Astrocyte of the spinal cord (primary cell): ENCODE measurements at regions not wholly inside any gene's neighbourhood (a gene's known extent, or its start where the extent isn't known, plus 50 kb on each side); places are given as distances from the start of the nearest gene placed in this dataset.
"Not testable (repeated sequence)": the region's sequence is repeated elsewhere in the genome, so short reads cannot be mapped to it uniquely, and the experiment has no call there.

Experiments
- DNase-seq: peaks from one replicate; pipeline ENCODE4 v3.0.0; 2011; ENCODE audit warnings: low read depth, low spot score
- H3K4me3 ChIP-seq: 2 replicates; pipeline ENCODE4 v1.5.1; 2011; ENCODE audit warnings: low read depth, mild to moderate bottlenecking, low read length, moderate library complexity
- in situ Hi-C: cut with HindIII; loops from 2 replicates; pipeline ENCODE4 v1.10.0; 2017; ENCODE audit warnings: low sequenced_read_pairs
- TF ChIP-seq, protein P1 (sequence below): IDR thresholded peaks from 2 replicates; pipeline ENCODE4 v1.5.1; 2012; ENCODE audit warnings: low read depth, mild to moderate bottlenecking, low read length, inconsistent platforms

DNA sequence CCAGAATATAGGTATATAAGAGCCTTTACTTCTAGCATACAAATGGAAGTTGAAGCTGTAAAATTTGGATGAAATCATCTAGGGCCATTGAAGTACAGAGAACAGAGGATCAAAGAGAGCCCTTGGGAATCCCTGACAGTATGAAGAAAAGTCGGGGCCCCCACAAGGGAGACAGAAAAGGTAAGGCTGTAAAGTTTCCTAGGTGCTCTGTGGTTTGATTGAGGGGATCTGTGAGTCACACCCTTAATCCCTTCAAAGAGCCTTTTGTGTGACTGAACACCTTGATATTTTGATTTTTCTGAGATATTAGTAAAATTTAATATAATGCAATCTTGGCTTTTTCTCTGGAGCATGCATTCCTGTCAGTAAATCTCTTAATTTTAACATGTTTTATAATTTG lies 961.7 kb upstream of the TMEFF2 start:
- in situ Hi-C loops = no loop called here
- DNase-seq = no peak
- TF ChIP-seq, protein P1, sequence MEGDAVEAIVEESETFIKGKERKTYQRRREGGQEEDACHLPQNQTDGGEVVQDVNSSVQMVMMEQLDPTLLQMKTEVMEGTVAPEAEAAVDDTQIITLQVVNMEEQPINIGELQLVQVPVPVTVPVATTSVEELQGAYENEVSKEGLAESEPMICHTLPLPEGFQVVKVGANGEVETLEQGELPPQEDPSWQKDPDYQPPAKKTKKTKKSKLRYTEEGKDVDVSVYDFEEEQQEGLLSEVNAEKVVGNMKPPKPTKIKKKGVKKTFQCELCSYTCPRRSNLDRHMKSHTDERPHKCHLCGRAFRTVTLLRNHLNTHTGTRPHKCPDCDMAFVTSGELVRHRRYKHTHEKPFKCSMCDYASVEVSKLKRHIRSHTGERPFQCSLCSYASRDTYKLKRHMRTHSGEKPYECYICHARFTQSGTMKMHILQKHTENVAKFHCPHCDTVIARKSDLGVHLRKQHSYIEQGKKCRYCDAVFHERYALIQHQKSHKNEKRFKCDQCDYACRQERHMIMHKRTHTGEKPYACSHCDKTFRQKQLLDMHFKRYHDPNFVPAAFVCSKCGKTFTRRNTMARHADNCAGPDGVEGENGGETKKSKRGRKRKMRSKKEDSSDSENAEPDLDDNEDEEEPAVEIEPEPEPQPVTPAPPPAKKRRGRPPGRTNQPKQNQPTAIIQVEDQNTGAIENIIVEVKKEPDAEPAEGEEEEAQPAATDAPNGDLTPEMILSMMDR = no peak
- H3K4me3 ChIP-seq = no peak overlapping the region

DNA sequence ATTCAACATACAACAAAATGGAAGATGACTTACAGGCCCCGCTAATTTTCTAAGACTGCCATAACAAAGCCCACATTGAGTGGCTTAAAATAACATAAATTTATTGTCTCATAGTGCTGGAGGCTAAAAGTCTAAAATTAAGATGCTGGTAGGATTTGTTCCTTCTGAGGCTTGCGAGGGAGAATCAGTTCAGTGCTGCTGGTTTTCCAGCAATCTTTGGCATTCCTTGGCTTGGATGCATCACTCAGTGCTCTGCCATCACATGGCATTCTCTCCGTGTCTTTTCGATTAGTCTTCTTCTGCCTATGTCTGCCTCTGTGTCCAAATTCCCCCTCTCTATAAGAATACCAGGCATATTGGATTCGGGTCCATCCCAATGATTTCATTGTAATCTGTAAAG lies 959.3 kb upstream of the TMEFF2 start:
- in situ Hi-C loops = no loop called here
- TF ChIP-seq, protein P1 = no peak
- DNase-seq = no peak
- no peak overlapping the region for H3K4me3 ChIP-seq

DNA sequence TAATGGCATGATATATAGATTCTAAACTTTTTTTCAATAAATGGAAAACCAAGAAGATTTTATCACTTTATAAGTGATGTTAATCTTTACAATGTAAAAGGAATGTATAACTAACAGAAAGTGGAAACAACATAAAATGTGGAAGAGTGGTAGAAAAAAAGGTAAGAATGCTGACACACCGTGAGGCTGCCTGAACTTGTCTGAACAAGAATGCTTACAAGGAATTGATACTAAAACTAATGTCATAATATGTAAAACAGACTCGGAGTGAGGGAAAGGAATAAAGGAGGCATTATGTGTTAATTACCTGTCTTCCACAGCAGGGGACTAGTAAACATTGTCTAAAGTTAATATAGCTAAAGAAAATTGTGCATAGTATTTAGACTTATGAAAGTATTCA lies 958.8 kb upstream of the TMEFF2 start:
- TF ChIP-seq, protein P1 = no peak
- H3K4me3 ChIP-seq = no peak overlapping the region
- in situ Hi-C loops = no loop called here
- no peak for DNase-seq

DNA sequence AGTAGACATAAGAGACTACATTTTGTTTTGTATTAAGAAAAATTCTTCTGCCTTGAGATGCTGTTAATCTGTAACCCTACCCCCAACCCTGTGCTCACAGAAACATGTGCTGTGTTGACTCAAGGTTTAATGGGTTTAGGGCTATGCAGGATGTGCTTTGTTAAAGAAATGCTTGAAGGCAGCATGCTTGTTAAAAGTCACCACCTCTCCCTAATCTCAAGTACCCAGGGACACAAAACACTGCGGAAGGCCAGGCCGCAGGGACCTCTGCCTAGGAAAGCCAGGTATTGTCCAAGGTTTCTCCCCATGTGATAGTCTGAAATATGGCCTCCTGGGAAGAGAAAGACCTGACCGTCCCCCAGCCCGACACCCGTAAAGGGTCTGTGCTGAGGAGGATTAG lies 947.7 kb upstream of the TMEFF2 start:
- DNase-seq, in situ Hi-C loops, H3K4me3 ChIP-seq: not testable (repeated sequence)

DNA sequence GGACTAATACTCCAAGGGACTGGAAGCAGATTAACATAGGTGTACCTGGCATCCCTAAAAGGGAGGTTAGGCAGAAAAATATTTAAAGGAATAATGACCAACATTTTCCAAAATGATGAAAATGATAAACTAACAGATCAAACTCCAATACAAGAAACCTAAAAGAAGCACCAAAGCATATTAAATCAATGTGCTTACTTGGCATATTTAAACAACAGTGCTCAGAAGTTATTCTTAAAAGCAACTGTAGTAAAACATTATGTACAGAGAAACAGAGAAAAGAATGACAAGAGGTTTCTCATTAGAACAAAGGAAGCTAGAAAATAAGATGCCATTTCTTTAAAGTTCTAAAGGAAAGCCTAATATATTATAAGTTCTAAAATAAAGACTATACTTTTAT lies 947.3 kb upstream of the TMEFF2 start:
- in situ Hi-C loops = no loop called here
- DNase-seq = no peak
- TF ChIP-seq, protein P1 = no peak
- H3K4me3 ChIP-seq = no peak overlapping the region

DNA sequence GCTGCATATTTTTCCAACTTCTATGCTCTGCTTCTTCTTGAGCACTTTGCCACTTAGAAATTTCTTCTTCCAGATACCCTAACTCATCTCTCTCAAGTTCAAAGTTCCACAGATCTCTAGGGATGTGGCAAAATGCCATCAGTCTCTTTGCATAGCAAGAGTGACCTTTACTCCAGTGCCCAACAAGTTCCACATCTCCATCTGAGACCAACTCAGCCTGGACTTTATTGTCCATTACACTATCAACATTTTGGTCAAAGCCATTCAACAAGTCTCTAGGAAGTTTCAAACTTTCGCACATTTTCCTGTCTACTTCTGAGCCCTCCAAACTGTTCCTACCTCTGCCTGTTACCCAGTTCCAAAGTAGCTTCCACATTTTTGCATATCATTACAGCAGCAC lies 946.2 kb upstream of the TMEFF2 start:
- H3K4me3 ChIP-seq, in situ Hi-C loops, DNase-seq: not testable (repeated sequence)

DNA sequence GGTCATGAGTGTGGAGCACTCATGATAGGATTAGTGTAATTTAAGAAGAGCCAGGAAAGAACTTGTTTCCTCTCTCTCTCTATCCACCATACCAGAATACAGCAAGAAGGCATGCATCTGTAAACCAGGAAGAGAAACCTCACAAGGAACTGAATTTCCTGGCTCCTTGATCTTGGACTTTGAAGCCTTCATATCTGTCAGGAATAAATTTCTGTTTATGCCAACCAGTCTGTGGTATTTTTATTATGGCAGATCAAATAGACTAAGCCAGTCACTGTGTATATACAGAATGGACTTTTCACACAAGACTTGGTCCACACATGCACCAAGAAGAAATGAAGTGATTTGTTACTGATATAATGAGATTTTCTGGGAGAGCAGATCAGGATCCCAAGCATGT lies 930.1 kb upstream of the TMEFF2 start:
- no peak for DNase-seq
- in situ Hi-C loops = no loop called here
- TF ChIP-seq, protein P1 = no peak
- H3K4me3 ChIP-seq = no peak overlapping the region

DNA sequence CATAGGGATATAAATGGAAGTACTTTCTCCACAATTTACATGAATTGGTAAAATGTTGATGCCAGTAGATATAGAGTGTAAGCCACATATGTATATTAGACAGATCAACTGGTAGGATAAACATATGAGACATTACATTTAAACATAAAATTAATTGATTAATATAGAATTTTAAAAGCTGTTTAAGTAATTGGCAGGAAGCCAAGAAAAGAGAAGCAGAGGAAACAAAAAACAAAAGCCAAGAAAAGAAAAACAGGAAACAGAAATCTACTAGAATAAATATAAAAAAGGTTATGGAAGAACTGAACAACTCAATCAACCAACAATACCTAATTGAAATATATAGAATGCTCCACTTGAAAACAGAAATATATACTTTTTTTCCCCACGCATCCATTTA lies 920.1 kb upstream of the TMEFF2 start:
- no peak overlapping the region for H3K4me3 ChIP-seq
- TF ChIP-seq, protein P1 = no peak
- in situ Hi-C loops = no loop called here
- no peak for DNase-seq
